ENCODE measurements at regions not wholly inside any gene's neighbourhood (a gene's known extent, or its start where the extent isn't known, plus 50 kb on each side); places are given as distances from the start of the nearest gene placed in this dataset.

GRCh38 chr10:42972946-42973345 is 103.9 kb upstream of the RET start:
- no peak for TF ChIP-seq POLR2A (IDR thresholded peaks at IDR 0.05)
- TF ChIP-seq CTCF (IDR thresholded peaks at IDR 0.05), result no peak
- no peak for TF ChIP-seq POLR2AphosphoS5 (IDR thresholded peaks at IDR 0.05; ENCODE audit: insufficient read depth in 1 of 2, low read depth in 1 of 2)

All from vagina (tissue), 2 donors.